ENCODE measurements at regions not wholly inside any gene's neighbourhood (a gene's known extent, or its start where the extent isn't known, plus 50 kb on each side); places are given as distances from the start of the nearest gene placed in this dataset.

GRCh38 chr1:47658161-47658920 lies 220.5 kb downstream of the FOXD2 start:
- TF ChIP-seq POLR2AphosphoS5 (IDR thresholded peaks at IDR 0.05) = no peak
- no peak for TF ChIP-seq CTCF (IDR thresholded peaks at IDR 0.05)

Measured in gastroesophageal sphincter (tissue), 3 donors.